DND-41 (cell line): ENCODE measurements at regions not wholly inside any gene's neighbourhood (a gene's known extent, or its start where the extent isn't known, plus 50 kb on each side); places are given as distances from the start of the nearest gene placed in this dataset.

Experiments used
- ATAC-seq: fragments of 200-7000 bp; cut with Tn5 transposase; 3 replicates; pipeline ENCODE4 v1.9.1; 2021; ENCODE audit warnings: low read depth; ENCODE audit not compliant: insufficient read depth
- DNase-seq: peaks from one replicate; pipeline ENCODE4 v3.0.0-alpha.2; 2020
- H2AFZ ChIP-seq: 2 replicates; pipeline ENCODE4 v1.6.0; 2012; ENCODE audit warnings: low read depth, low read length
- H3K27ac ChIP-seq: 2 replicates; pipeline ENCODE4 v1.5.1; 2012; ENCODE audit warnings: low read length, inconsistent platforms
- H3K27me3 ChIP-seq: fragments of 200-600 bp; sonication (generic); 2 replicates; pipeline ENCODE4 v1.6.0; 2012; ENCODE audit warnings: low read length, mild to moderate bottlenecking, inconsistent platforms; ENCODE audit not compliant: insufficient read depth, poor library complexity
- H3K36me3 ChIP-seq: 2 replicates; pipeline ENCODE4 v1.5.1; 2012; ENCODE audit warnings: low read length, inconsistent platforms; ENCODE audit not compliant: insufficient read depth
- H3K4me1 ChIP-seq: 2 replicates; pipeline ENCODE4 v1.5.1; 2012; ENCODE audit warnings: mild to moderate bottlenecking, low read length; ENCODE audit not compliant: insufficient read depth
- H3K4me2 ChIP-seq: 2 replicates; pipeline ENCODE4 v1.6.0; 2012; ENCODE audit warnings: mild to moderate bottlenecking, moderate library complexity, low read length, inconsistent platforms; ENCODE audit not compliant: insufficient read depth
- H3K4me3 ChIP-seq, 2 experiments: fragments of 200-600 bp in 1 of 2; shearing (Covaris generic) in 1 of 2; 2 replicates each; pipeline ENCODE4 v1.5.1; 2012 to 2016; ENCODE audit warnings: inconsistent platforms in 2 of 2, low read length in 2 of 2, mild to moderate bottlenecking in 2 of 2, low read depth in 1 of 2, moderate library complexity in 1 of 2
- H3K79me2 ChIP-seq: 2 replicates; pipeline ENCODE4 v1.6.0; 2012; ENCODE audit warnings: low read length, inconsistent platforms; ENCODE audit not compliant: insufficient read depth
- H3K9ac ChIP-seq: 2 replicates; pipeline ENCODE4 v1.6.0; 2012; ENCODE audit warnings: low read depth, mild to moderate bottlenecking, inconsistent platforms, low read length, moderate library complexity
- H3K9me3 ChIP-seq: 2 replicates; pipeline ENCODE4 v1.5.1; 2012; ENCODE audit warnings: low read length, moderate library complexity, mild to moderate bottlenecking, inconsistent platforms; ENCODE audit not compliant: insufficient read depth, severe bottlenecking
- H4K20me1 ChIP-seq: 2 replicates; pipeline ENCODE4 v1.6.0; 2012; ENCODE audit warnings: low read length; ENCODE audit not compliant: insufficient read depth
- CTCF ChIP-seq: IDR thresholded peaks from 2 replicates; pipeline ENCODE4 v1.5.1; 2012; ENCODE audit warnings: borderline replicate concordance, low read length, moderate library complexity, mild to moderate bottlenecking; ENCODE audit not compliant: poor library complexity, severe bottlenecking; ENCODE audit errors: extremely low read depth
- EZH2 ChIP-seq: IDR thresholded peaks from 3 replicates; pipeline ENCODE4 v1.6.1; 2012; ENCODE audit warnings: borderline replicate concordance, low read depth, mild to moderate bottlenecking, moderate library complexity, low read length, inconsistent platforms; ENCODE audit not compliant: severe bottlenecking

GRCh38 chr22:27349456-27349855, 452.1 kb downstream of the MN1 start:
- H3K36me3 ChIP-seq: no peaks in the 10 kb centered on the region
- no peak overlapping the region for H3K9ac ChIP-seq
- no peaks in the 10 kb centered on the region for H3K4me1 ChIP-seq
- ATAC-seq: no peak
- peaks cover 9% of the 10 kb centered on the region for H3K9me3 ChIP-seq
- no peak overlapping the region for H3K4me3 ChIP-seq
- H4K20me1 ChIP-seq: no peaks in the 10 kb centered on the region
- no peak overlapping the region for H3K27ac ChIP-seq
- H3K79me2 ChIP-seq: no peaks in the 10 kb centered on the region
- H3K27me3 ChIP-seq: no peaks in the 10 kb centered on the region
- no peak overlapping the region for H2AFZ ChIP-seq
- no peak for DNase-seq
- TF ChIP-seq EZH2 (no peak), CTCF (no peak)
- H3K4me2 ChIP-seq: no peak overlapping the region

GRCh38 chr22:27350306-27350705, 451.2 kb downstream of the MN1 start:
- H3K27ac ChIP-seq: no peak overlapping the region
- H3K4me3 ChIP-seq: no peak overlapping the region
- H3K79me2 ChIP-seq: no peaks in the 10 kb centered on the region
- TF ChIP-seq EZH2 (no peak), CTCF (no peak)
- no peaks in the 10 kb centered on the region for H4K20me1 ChIP-seq
- no peaks in the 10 kb centered on the region for H3K27me3 ChIP-seq
- no peak for DNase-seq
- H3K4me1 ChIP-seq: no peaks in the 10 kb centered on the region
- H3K9me3 ChIP-seq: peaks cover 9% of the 10 kb centered on the region
- H3K9ac ChIP-seq: no peak overlapping the region
- no peak overlapping the region for H2AFZ ChIP-seq
- no peak overlapping the region for H3K4me2 ChIP-seq
- no peak for ATAC-seq
- no peaks in the 10 kb centered on the region for H3K36me3 ChIP-seq

- Histone ChIP-seq H3K9ac (no peak overlapping the region), H3K79me2 (no peaks in the 10 kb centered on the region), H3K27ac (no peak overlapping the region), H3K9me3 (peaks cover 13% of the 10 kb centered on the region), H3K4me3 (no peak overlapping the region), H3K4me1 (no peaks in the 10 kb centered on the region), H2AFZ (no peak overlapping the region), H4K20me1 (no peaks in the 10 kb centered on the region), H3K36me3 (no peaks in the 10 kb centered on the region), H3K27me3 (no peaks in the 10 kb centered on the region), H3K4me2 (no peak overlapping the region)
- ATAC-seq: no peak
- no peak for DNase-seq
- no peak for TF ChIP-seq CTCF
- no peak for TF ChIP-seq EZH2
These were observed 449.1 kb downstream of the MN1 start for GRCh38 chr22:27352426-27352825.
